ENCODE measurements at regions not wholly inside any gene's neighbourhood (a gene's known extent, or its start where the extent isn't known, plus 50 kb on each side); places are given as distances from the start of the nearest gene placed in this dataset.

GRCh38 chr2:147740211-147740927, 104.5 kb upstream of the ACVR2A start:
- Histone ChIP-seq H3K4me1 (no peaks in the 10 kb centered on the region), H3K36me3 (no peaks in the 10 kb centered on the region), H3K9me3 (no peaks in the 10 kb centered on the region), H3K4me3 (no peak overlapping the region), H3K27ac (no peak overlapping the region), H3K27me3 (no peaks in the 10 kb centered on the region)
- no peak for TF ChIP-seq EP300 (IDR thresholded peaks at IDR 0.05)
- TF ChIP-seq POLR2AphosphoS5 (IDR thresholded peaks at IDR 0.05): no peak
- no peak for TF ChIP-seq CTCF (IDR thresholded peaks at IDR 0.05)
- TF ChIP-seq POLR2A (IDR thresholded peaks at IDR 0.05): no peak
- WGBS: 86% methylated on average over 2 of the region's 2 CpGs
- DNase-seq (ENCODE audit: low spot score in 2 of 2): no peak

GRCh38 chr2:147739508-147739907, 105.3 kb upstream of the ACVR2A start:
- WGBS: 57% methylated on average over 3 of the region's 3 CpGs
- no peaks in the 10 kb centered on the region for H3K27me3 ChIP-seq
- no peak for DNase-seq (ENCODE audit: low spot score in 2 of 2)
- no peak for TF ChIP-seq POLR2AphosphoS5 (IDR thresholded peaks at IDR 0.05)
- TF ChIP-seq CTCF (IDR thresholded peaks at IDR 0.05): no peak
- no peak for TF ChIP-seq POLR2A (IDR thresholded peaks at IDR 0.05)
- no peak for TF ChIP-seq EP300 (IDR thresholded peaks at IDR 0.05)
- no peaks in the 10 kb centered on the region for H3K4me1 ChIP-seq
- H3K9me3 ChIP-seq: no peaks in the 10 kb centered on the region
- no peaks in the 10 kb centered on the region for H3K36me3 ChIP-seq
- no peak overlapping the region for H3K4me3 ChIP-seq
- H3K27ac ChIP-seq: no peak overlapping the region

GRCh38 chr2:147718831-147719230, 126.0 kb upstream of the ACVR2A start:
- WGBS: 41% methylated on average over 2 of the region's 2 CpGs
- Histone ChIP-seq H3K4me1 (no peaks in the 10 kb centered on the region), H3K9me3 (no peaks in the 10 kb centered on the region), H3K27me3 (no peaks in the 10 kb centered on the region), H3K36me3 (no peaks in the 10 kb centered on the region), H3K4me3 (no peak overlapping the region), H3K27ac (no peak overlapping the region)
- no peak for DNase-seq (ENCODE audit: low spot score in 2 of 2)
- TF ChIP-seq EP300 (IDR thresholded peaks at IDR 0.05) (no peak), POLR2AphosphoS5 (IDR thresholded peaks at IDR 0.05) (no peak), CTCF (IDR thresholded peaks at IDR 0.05) (no peak), POLR2A (IDR thresholded peaks at IDR 0.05) (no peak)

- H3K4me1 ChIP-seq: no peaks in the 10 kb centered on the region
- DNase-seq (ENCODE audit: low spot score in 2 of 2): no peak
- no peaks in the 10 kb centered on the region for H3K9me3 ChIP-seq
- no peak for TF ChIP-seq POLR2AphosphoS5 (IDR thresholded peaks at IDR 0.05)
- TF ChIP-seq EP300 (IDR thresholded peaks at IDR 0.05): no peak
- no peak for TF ChIP-seq POLR2A (IDR thresholded peaks at IDR 0.05)
- TF ChIP-seq CTCF (IDR thresholded peaks at IDR 0.05): no peak
- H3K4me3 ChIP-seq: no peak overlapping the region
- no peaks in the 10 kb centered on the region for H3K36me3 ChIP-seq
- no peaks in the 10 kb centered on the region for H3K27me3 ChIP-seq
- no peak overlapping the region for H3K27ac ChIP-seq
Measured at GRCh38 chr2:147716906-147717305, 127.9 kb upstream of the ACVR2A start.

GRCh38 chr2:147715807-147716206, 129.0 kb upstream of the ACVR2A start:
- TF ChIP-seq POLR2A (IDR thresholded peaks at IDR 0.05) (no peak), CTCF (IDR thresholded peaks at IDR 0.05) (no peak)
- H3K4me1 ChIP-seq: no peaks in the 10 kb centered on the region
- H3K36me3 ChIP-seq: no peaks in the 10 kb centered on the region
- DNase-seq (ENCODE audit: low spot score in 2 of 2): no peak
- no peaks in the 10 kb centered on the region for H3K9me3 ChIP-seq
- no peak overlapping the region for H3K27ac ChIP-seq
- no peaks in the 10 kb centered on the region for H3K27me3 ChIP-seq
- no peak overlapping the region for H3K4me3 ChIP-seq

Measured in suprapubic skin (tissue), 4 donors.